ENCODE measurements at regions not wholly inside any gene's neighbourhood (a gene's known extent, or its start where the extent isn't known, plus 50 kb on each side); places are given as distances from the start of the nearest gene placed in this dataset.

GRCh38 chr20:10769700-10770099 lies 95.9 kb upstream of the JAG1 start (continued):
- TF ChIP-seq WRNIP1 (IDR thresholded peaks at IDR 0.05; ENCODE audit: borderline replicate concordance, low read depth, low read length) (no peak), BCL3 (IDR thresholded peaks at IDR 0.05; ENCODE audit: borderline replicate concordance, insufficient read depth, low read depth, low read length, poor library complexity, severe bottlenecking) (no peak), KAT2A (conservative IDR thresholded peaks at IDR 0.05; ENCODE audit: control insufficient read depth, low read depth, low read length) (no peak), YBX1 (IDR thresholded peaks at IDR 0.05) (no peak), CBFB (IDR thresholded peaks at IDR 0.05; ENCODE audit: low read depth) (no peak), USF1 (IDR thresholded peaks at IDR 0.05; ENCODE audit: borderline replicate concordance, extremely low read length, insufficient read depth, low read depth, low read length) (no peak), REST (IDR thresholded peaks at IDR 0.05; ENCODE audit: low read depth, low read length) (no peak), MTA3 (IDR thresholded peaks at IDR 0.05; ENCODE audit: borderline replicate concordance, low read length) (no peak)

All from GM12878 (cell line).